ENCODE measurements at regions not wholly inside any gene's neighbourhood (a gene's known extent, or its start where the extent isn't known, plus 50 kb on each side); places are given as distances from the start of the nearest gene placed in this dataset.
"Not testable (repeated sequence)": the region's sequence is repeated elsewhere in the genome, so short reads cannot be mapped to it uniquely, and the experiment has no call there.

DNA sequence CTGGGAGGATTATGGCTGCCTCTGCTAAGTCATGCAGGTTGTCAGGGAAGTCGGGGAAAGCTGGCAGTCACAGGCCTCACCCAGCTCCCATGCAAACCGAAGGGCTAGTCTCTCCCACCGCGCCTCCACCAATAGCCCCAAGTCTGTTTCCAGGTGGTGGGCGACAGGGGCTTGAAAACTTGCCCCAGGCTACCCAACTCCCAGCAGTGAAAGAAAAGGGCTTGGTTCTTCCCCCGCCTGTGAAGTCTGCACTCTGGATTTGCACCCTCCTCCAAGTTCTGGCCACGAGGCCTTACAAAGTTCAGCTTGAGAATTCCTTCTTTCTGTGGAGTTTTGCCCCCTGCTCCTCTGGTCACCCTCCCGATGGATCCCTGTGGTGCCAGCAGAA, 99.9 kb upstream of the CHST15 start:
- Histone ChIP-seq H3K9me3 (ENCODE audit: control insufficient read depth in 2 of 2, insufficient read depth in 1 of 2, low read depth in 1 of 2, low read length in 1 of 2) (no peaks in the 10 kb centered on the region), H3K4me3 (ENCODE audit: low read depth in 1 of 3, low read length in 3 of 3) (no peak overlapping the region), H3K4me1 (ENCODE audit: control insufficient read depth in 3 of 3, insufficient read depth in 2 of 3, low read depth in 1 of 3, low read length in 2 of 3) (no peaks in the 10 kb centered on the region), H3K36me3 (ENCODE audit: control insufficient read depth in 3 of 3, insufficient read depth in 2 of 3, low read depth in 1 of 3, low read length in 3 of 3) (no peaks in the 10 kb centered on the region), H3K27me3 (ENCODE audit: control insufficient read depth in 3 of 3, insufficient read depth in 3 of 3, low read length in 3 of 3) (no peaks in the 10 kb centered on the region), H3K27ac (ENCODE audit: low read depth in 1 of 3, low read length in 2 of 3) (no peak overlapping the region)
- no peak for FAIRE-seq
- WGBS, 3 donors: 93 to 95% (median 93%) methylated on average over 8 of the region's 8 CpGs
- DNase-seq: no peak

DNA sequence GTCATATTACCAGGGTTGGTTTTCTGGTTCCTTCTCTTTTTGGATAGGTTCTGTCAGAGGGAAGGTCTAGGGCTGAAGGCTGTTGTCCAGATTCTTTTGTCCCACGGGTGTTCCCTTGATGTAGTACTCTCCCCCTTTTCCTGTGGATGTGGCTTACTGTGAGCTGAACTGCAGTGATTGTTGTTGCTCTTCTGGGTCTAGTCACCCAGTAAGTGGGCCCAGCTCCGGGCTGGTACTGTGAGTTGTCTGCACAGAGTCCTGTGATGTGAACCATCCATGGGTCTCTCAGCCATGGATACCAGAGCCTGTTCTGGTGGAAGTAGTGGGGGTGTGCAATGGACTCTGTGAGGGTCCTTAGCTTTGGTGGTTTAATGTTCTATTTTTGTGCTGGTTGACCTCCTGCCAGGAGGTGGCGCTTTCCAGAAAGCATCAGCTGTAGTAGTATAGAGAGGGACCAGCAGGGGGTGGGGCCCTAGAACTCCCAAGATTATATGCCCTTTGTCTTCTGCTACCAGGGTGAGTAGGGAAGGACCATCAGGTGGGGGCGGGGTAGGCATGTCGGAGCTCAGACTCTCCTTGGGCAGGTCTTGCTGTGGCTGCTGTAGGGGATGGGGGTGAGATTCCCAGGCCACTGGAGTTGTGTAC, 99.4 kb upstream of the CHST15 start:
- H3K27me3 ChIP-seq (ENCODE audit: control insufficient read depth in 3 of 3, insufficient read depth in 3 of 3, low read length in 3 of 3); FAIRE-seq; H3K36me3 ChIP-seq (ENCODE audit: control insufficient read depth in 3 of 3, insufficient read depth in 2 of 3, low read depth in 1 of 3, low read length in 3 of 3); DNase-seq; H3K4me1 ChIP-seq (ENCODE audit: control insufficient read depth in 3 of 3, insufficient read depth in 2 of 3, low read depth in 1 of 3, low read length in 2 of 3); H3K4me3 ChIP-seq (ENCODE audit: low read depth in 1 of 3, low read length in 3 of 3); H3K9me3 ChIP-seq (ENCODE audit: control insufficient read depth in 2 of 2, insufficient read depth in 1 of 2, low read depth in 1 of 2, low read length in 1 of 2); H3K27ac ChIP-seq (ENCODE audit: low read depth in 1 of 3, low read length in 2 of 3): not testable (repeated sequence)
- 79 to 90% (median 85%) methylated on average over 5 of the region's 5 CpGs for WGBS, 3 donors

DNA sequence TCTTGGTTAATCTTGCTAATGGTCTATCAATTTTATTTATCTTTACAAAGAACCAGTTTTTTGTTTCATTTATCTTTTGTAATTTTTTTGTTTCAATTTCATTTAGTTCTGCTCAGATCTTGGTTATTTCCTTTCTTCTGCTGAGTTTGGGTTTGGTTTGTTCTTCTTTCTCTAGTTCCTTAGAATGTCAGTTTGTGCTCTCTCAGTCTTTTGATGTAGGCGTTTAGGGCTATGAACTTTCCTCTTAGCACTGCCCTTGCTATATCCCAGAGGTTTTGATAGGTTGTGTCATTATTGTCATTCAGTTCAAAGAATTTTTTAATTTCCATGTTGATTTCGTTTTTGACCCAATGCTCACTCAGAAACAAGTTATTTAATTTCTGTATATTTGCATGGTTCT, 97.1 kb upstream of the CHST15 start:
- not testable (repeated sequence) for H3K27ac ChIP-seq (ENCODE audit: low read depth in 1 of 3, low read length in 2 of 3); H3K4me1 ChIP-seq (ENCODE audit: control insufficient read depth in 3 of 3, insufficient read depth in 2 of 3, low read depth in 1 of 3, low read length in 2 of 3); FAIRE-seq; H3K27me3 ChIP-seq (ENCODE audit: control insufficient read depth in 3 of 3, insufficient read depth in 3 of 3, low read length in 3 of 3); DNase-seq; H3K9me3 ChIP-seq (ENCODE audit: control insufficient read depth in 2 of 2, insufficient read depth in 1 of 2, low read depth in 1 of 2, low read length in 1 of 2); H3K36me3 ChIP-seq (ENCODE audit: control insufficient read depth in 3 of 3, insufficient read depth in 2 of 3, low read depth in 1 of 3, low read length in 3 of 3); H3K4me3 ChIP-seq (ENCODE audit: low read depth in 1 of 3, low read length in 3 of 3)
- WGBS, 3 donors: 43 to 58% (median 47%) methylated on average over 2 of the region's 2 CpGs

DNA sequence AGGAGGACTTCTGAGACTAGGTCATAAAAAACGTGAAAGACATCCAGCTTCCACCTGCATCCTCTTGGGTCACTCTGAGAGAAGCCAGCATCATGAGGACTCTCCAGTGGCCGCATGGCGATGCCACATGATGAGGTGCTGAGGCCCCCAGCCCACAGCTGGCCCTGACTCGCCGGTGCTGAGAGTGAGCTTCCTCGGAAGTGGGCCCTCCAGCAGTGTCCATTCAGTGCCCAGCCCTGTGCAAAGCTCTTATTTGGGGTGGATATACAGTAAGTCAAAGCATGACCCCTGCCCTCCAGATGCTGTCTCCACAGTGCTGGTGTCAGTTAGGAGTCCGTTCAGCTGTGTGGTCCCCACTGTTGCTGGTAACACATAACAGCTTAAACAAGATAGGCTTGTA, 93.6 kb upstream of the CHST15 start:
- Histone ChIP-seq H3K36me3 (ENCODE audit: control insufficient read depth in 3 of 3, insufficient read depth in 2 of 3, low read depth in 1 of 3, low read length in 3 of 3) (no peaks in the 10 kb centered on the region), H3K9me3 (ENCODE audit: control insufficient read depth in 2 of 2, insufficient read depth in 1 of 2, low read depth in 1 of 2, low read length in 1 of 2) (no peaks in the 10 kb centered on the region), H3K4me1 (ENCODE audit: control insufficient read depth in 3 of 3, insufficient read depth in 2 of 3, low read depth in 1 of 3, low read length in 2 of 3) (no peaks in the 10 kb centered on the region), H3K27me3 (ENCODE audit: control insufficient read depth in 3 of 3, insufficient read depth in 3 of 3, low read length in 3 of 3) (no peaks in the 10 kb centered on the region), H3K4me3 (ENCODE audit: low read depth in 1 of 3, low read length in 3 of 3) (no peak overlapping the region), H3K27ac (ENCODE audit: low read depth in 1 of 3, low read length in 2 of 3) (no peak overlapping the region)
- DNase-seq (no peak), FAIRE-seq (no peak)
- 83 to 89% (median 87%) methylated on average over 7 of the region's 7 CpGs for WGBS, 3 donors

DNA sequence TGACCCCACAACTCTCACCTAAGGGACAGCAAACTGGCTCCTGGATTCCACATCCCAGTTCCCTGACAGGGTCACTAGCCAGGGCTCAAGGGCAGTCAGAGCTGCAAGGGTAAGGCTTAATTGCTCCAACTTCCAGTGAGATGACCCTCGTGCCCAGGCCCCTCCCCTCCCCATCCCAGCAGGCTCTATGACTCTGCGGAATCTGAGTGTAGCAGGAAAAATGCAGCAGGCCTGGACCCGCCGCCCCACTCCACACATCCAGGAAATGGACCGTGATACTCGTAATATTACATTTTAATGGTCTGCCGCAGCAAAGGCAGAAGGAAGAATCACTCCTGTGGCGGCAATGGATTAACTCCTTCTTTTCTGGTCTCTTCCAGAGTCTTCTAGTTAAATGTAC, 91.7 kb upstream of the CHST15 start:
- FAIRE-seq (no peak), DNase-seq (no peak)

DNA sequence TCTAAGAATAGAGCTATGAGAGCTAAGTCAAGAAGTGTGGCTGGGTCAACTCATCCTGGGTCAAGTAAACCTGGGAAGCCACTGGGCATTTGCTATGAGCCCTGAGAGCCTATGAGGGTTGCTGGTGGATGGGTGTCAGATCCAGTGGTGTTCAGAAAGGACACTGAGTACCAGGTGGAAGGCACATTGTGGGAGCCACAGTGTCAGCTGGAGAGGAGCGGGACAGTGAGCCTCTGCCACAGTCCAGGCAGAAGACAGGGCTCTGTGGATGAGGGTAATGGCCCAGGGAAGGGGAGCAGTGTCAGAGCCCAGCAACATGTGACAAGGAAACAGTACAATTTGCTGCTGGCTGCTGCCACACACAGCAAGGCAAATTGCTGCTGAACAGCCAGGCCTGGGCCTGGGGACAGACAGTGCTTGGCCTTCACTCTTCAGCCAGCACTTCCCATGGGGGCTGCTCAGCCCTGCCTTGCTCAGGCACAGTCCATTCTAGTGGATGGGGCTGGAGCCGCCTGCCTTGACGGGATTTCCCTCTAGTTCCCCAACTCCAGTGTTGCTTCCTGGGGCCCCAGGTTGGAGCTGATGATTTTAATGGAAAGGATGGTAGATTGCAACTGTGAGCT, 90.9 kb upstream of the CHST15 start:
- no peak overlapping the region for H3K27ac ChIP-seq (ENCODE audit: low read depth in 1 of 3, low read length in 2 of 3)
- H3K4me3 ChIP-seq (ENCODE audit: low read depth in 1 of 3, low read length in 3 of 3): no peak overlapping the region
- no peaks in the 10 kb centered on the region for H3K4me1 ChIP-seq (ENCODE audit: control insufficient read depth in 3 of 3, insufficient read depth in 2 of 3, low read depth in 1 of 3, low read length in 2 of 3)
- 87 to 92% (median 92%) methylated on average over 3 of the region's 3 CpGs for WGBS, 3 donors
- H3K36me3 ChIP-seq (ENCODE audit: control insufficient read depth in 3 of 3, insufficient read depth in 2 of 3, low read depth in 1 of 3, low read length in 3 of 3): no peaks in the 10 kb centered on the region
- DNase-seq (no peak), FAIRE-seq (no peak)
- no peaks in the 10 kb centered on the region for H3K9me3 ChIP-seq (ENCODE audit: control insufficient read depth in 2 of 2, insufficient read depth in 1 of 2, low read depth in 1 of 2, low read length in 1 of 2)
- no peaks in the 10 kb centered on the region for H3K27me3 ChIP-seq (ENCODE audit: control insufficient read depth in 3 of 3, insufficient read depth in 3 of 3, low read length in 3 of 3)

More for the DNA sequence above, 91.7 kb upstream of the CHST15 start:
- Histone ChIP-seq H3K4me1 (ENCODE audit: control insufficient read depth in 3 of 3, insufficient read depth in 2 of 3, low read depth in 1 of 3, low read length in 2 of 3) (no peaks in the 10 kb centered on the region), H3K27ac (ENCODE audit: low read depth in 1 of 3, low read length in 2 of 3) (no peak overlapping the region), H3K9me3 (ENCODE audit: control insufficient read depth in 2 of 2, insufficient read depth in 1 of 2, low read depth in 1 of 2, low read length in 1 of 2) (no peaks in the 10 kb centered on the region), H3K4me3 (ENCODE audit: low read depth in 1 of 3, low read length in 3 of 3) (no peak overlapping the region), H3K27me3 (ENCODE audit: control insufficient read depth in 3 of 3, insufficient read depth in 3 of 3, low read length in 3 of 3) (no peaks in the 10 kb centered on the region), H3K36me3 (ENCODE audit: control insufficient read depth in 3 of 3, insufficient read depth in 2 of 3, low read depth in 1 of 3, low read length in 3 of 3) (no peaks in the 10 kb centered on the region)
- WGBS, 3 donors: 72 to 83% (median 78%) methylated on average over 8 of the region's 8 CpGs

DNA sequence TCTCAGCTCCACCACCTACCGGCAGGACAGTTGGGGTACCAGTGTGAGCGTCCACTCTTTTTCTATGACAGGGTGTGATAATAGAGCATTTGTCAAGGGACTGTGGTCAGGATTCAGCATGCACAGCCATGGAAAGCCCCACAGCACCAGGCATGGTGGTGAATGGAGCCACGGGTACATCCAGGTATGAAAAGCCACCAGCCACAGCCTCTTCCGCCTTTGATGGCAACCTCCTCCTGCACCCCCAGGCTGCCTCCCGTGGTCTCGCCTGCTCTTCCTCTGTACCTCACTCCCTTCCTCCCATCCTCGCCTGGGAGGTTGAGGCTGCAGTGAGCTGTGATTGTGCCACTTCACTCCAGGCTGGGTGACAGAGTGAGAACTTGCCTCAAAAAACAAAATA, 90.2 kb upstream of the CHST15 start:
- H3K27me3 ChIP-seq (ENCODE audit: control insufficient read depth in 3 of 3, insufficient read depth in 3 of 3, low read length in 3 of 3): no peaks in the 10 kb centered on the region
- WGBS, 3 donors: 81 to 87% (median 82%) methylated on average over 7 of the region's 7 CpGs
- no peaks in the 10 kb centered on the region for H3K9me3 ChIP-seq (ENCODE audit: control insufficient read depth in 2 of 2, insufficient read depth in 1 of 2, low read depth in 1 of 2, low read length in 1 of 2)
- H3K27ac ChIP-seq (ENCODE audit: low read depth in 1 of 3, low read length in 2 of 3): no peak overlapping the region
- no peak for DNase-seq
- no peak overlapping the region for H3K4me3 ChIP-seq (ENCODE audit: low read depth in 1 of 3, low read length in 3 of 3)
- no peak for FAIRE-seq
- H3K36me3 ChIP-seq (ENCODE audit: control insufficient read depth in 3 of 3, insufficient read depth in 2 of 3, low read depth in 1 of 3, low read length in 3 of 3): no peaks in the 10 kb centered on the region
- H3K4me1 ChIP-seq (ENCODE audit: control insufficient read depth in 3 of 3, insufficient read depth in 2 of 3, low read depth in 1 of 3, low read length in 2 of 3): no peaks in the 10 kb centered on the region

DNA sequence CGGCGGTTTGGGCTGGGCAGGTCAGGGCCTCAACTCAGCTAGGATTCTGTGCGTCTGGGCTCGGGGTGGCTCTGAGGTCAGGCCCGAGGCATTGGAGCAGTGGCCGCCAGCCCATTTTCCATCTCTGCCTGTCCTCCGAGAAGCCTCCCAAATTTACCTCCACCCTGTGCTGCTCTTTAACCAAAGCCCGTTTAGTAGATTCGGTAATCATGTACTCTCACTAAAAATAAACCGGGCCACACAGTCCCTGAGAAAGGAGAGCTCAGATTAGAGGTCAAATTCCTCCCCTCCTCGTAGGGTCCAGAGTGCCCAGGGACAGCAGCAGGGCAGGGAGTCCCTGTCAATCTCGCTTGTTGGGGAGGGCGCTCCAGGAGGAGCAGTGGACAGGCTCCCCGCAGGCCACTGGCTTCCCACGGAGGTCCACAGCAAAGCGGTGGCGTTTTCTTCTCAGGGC, 88.7 kb upstream of the CHST15 start:
- Histone ChIP-seq H3K27ac (ENCODE audit: low read depth in 1 of 3, low read length in 2 of 3) (no peak overlapping the region), H3K36me3 (ENCODE audit: control insufficient read depth in 3 of 3, insufficient read depth in 2 of 3, low read depth in 1 of 3, low read length in 3 of 3) (no peaks in the 10 kb centered on the region), H3K4me3 (ENCODE audit: low read depth in 1 of 3, low read length in 3 of 3) (no peak overlapping the region), H3K9me3 (ENCODE audit: control insufficient read depth in 2 of 2, insufficient read depth in 1 of 2, low read depth in 1 of 2, low read length in 1 of 2) (no peaks in the 10 kb centered on the region), H3K4me1 (ENCODE audit: control insufficient read depth in 3 of 3, insufficient read depth in 2 of 3, low read depth in 1 of 3, low read length in 2 of 3) (no peaks in the 10 kb centered on the region), H3K27me3 (ENCODE audit: control insufficient read depth in 3 of 3, insufficient read depth in 3 of 3, low read length in 3 of 3) (no peaks in the 10 kb centered on the region)
- WGBS, 3 donors: 72 to 82% (median 80%) methylated on average over 17 of the region's 17 CpGs
- DNase-seq: no peak
- no peak for FAIRE-seq

DNA sequence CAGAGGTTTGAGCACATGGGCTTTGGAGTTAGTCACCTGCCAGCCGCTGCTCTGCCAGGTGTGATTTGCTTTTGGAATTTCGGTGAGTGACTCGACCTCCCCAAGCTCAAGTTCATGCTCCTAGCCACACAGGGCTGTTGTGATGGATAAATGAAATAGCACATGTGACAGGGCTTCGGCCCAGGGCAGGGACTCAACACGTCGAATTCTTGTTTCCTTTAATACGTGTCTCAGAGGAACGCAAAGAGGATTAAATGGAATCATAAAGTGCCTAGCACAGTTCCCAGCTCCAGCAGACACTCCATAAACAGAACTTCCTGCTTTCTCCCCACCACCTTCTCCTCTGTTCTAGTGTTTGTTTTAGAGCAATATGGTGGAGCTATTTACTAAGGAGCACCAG, 88.3 kb upstream of the CHST15 start:
- DNase-seq: no peak
- no peaks in the 10 kb centered on the region for H3K27me3 ChIP-seq (ENCODE audit: control insufficient read depth in 3 of 3, insufficient read depth in 3 of 3, low read length in 3 of 3)
- no peaks in the 10 kb centered on the region for H3K4me1 ChIP-seq (ENCODE audit: control insufficient read depth in 3 of 3, insufficient read depth in 2 of 3, low read depth in 1 of 3, low read length in 2 of 3)
- no peak overlapping the region for H3K4me3 ChIP-seq (ENCODE audit: low read depth in 1 of 3, low read length in 3 of 3)
- H3K9me3 ChIP-seq (ENCODE audit: control insufficient read depth in 2 of 2, insufficient read depth in 1 of 2, low read depth in 1 of 2, low read length in 1 of 2): no peaks in the 10 kb centered on the region
- WGBS, 3 donors: 77 to 82% (median 82%) methylated on average over 8 of the region's 8 CpGs
- no peaks in the 10 kb centered on the region for H3K36me3 ChIP-seq (ENCODE audit: control insufficient read depth in 3 of 3, insufficient read depth in 2 of 3, low read depth in 1 of 3, low read length in 3 of 3)
- FAIRE-seq: no peak
- H3K27ac ChIP-seq (ENCODE audit: low read depth in 1 of 3, low read length in 2 of 3): no peak overlapping the region

Measured in small intestine (tissue), 7 donors.